ENCODE measurements at regions not wholly inside any gene's neighbourhood (a gene's known extent, or its start where the extent isn't known, plus 50 kb on each side); places are given as distances from the start of the nearest gene placed in this dataset.

GRCh38 chr16:54453871-54454270 lies 167.3 kb upstream of the IRX3 start:
- ATAC-seq (no peak), DNase-seq (no peak)
- no peak overlapping the region for H3K4me3 ChIP-seq
- no peaks in the 10 kb centered on the region for H3K4me1 ChIP-seq
- no peaks in the 10 kb centered on the region for H3K9me3 ChIP-seq
- TF ChIP-seq CTCF (IDR thresholded peaks at IDR 0.05), result no peak
- H3K36me3 ChIP-seq, result no peaks in the 10 kb centered on the region
- no peaks in the 10 kb centered on the region for H3K27me3 ChIP-seq (ENCODE audit: low read depth)
- intact Hi-C loops (cut with DNase I), result no loop called here
- no peak overlapping the region for H3K27ac ChIP-seq

DNA sequence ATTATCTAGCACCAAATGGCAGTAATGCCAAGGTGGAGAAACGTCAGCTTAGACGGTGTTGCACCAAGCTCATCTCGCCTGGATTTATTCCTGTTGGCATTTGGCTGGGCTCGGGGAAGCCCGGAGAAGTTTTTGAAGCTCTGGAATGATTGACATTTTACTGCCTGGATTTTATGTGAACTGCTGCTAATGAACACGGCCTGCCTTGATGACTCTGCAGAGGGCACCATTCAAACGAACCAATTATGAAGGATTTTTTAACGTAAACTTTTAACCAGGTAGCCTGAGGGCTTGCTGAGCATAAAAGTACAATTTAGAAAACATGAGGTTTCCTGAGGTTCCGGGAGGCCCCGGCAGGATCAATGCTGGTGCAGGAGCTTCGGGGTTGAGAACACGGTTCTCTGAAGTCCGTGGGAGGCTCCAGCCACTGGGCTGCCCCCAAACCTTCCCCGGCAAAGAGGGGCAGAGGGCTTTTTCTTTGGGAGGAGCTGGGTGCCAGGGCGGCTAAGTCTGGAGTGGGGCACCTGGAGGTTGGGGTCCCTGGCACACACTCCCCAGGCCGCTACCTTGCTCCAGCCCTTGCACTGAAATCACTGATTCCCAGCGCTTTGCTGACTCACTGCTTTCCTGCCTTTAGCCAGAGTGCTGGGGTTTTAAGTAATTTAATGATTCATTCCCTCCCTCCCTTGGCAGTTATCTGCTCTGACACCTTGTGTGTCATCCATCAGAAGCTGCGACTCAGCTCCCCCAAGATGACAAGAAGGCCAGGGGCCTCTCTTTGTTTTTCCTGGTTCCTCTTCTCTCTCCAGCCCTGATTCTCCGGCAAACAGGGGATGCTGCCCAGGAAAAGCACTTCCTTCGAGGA lies 161.2 kb upstream of the IRX3 start:
- no peak for DNase-seq
- intact Hi-C loops (cut with DNase I), result no loop called here
- ATAC-seq, result peak in 1 of 2 donors; percentile 9
- H3K27ac ChIP-seq, result no peak overlapping the region
- H3K36me3 ChIP-seq, result no peaks in the 10 kb centered on the region
- H3K27me3 ChIP-seq (ENCODE audit: low read depth), result no peaks in the 10 kb centered on the region
- peaks cover 6% of the 10 kb centered on the region for H3K9me3 ChIP-seq
- no peak for TF ChIP-seq CTCF (IDR thresholded peaks at IDR 0.05)
- H3K4me1 ChIP-seq, result no peaks in the 10 kb centered on the region
- H3K4me3 ChIP-seq, result no peak overlapping the region

DNA sequence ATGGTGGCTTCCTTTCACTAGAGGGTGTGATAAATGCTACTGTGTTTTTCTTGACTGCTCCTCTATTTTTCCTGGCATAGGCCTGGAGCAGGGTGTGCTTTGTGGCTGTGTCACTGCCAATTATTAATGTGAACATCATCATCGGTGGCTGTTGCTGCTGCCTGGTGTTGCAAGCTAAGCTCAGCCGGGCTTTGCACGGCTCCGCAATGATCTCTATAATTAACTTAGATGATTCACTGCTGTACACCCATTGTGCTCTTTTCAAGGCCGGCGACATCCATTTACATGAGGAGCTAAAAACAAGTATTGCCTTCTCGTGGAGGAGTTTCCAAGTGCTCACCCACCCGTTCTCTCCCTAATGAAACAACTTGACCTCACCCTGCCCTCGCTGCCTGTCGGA lies 160.1 kb upstream of the IRX3 start:
- no peaks in the 10 kb centered on the region for H3K4me1 ChIP-seq
- intact Hi-C loops (cut with DNase I), result no loop called here
- H3K4me3 ChIP-seq, result no peak overlapping the region
- DNase-seq, result no peak
- H3K27ac ChIP-seq, result no peak overlapping the region
- peaks cover 6% of the 10 kb centered on the region for H3K9me3 ChIP-seq
- no peaks in the 10 kb centered on the region for H3K27me3 ChIP-seq (ENCODE audit: low read depth)
- ATAC-seq, result peak; percentile 67 to 69
- no peaks in the 10 kb centered on the region for H3K36me3 ChIP-seq
- no peak for TF ChIP-seq CTCF (IDR thresholded peaks at IDR 0.05)

DNA sequence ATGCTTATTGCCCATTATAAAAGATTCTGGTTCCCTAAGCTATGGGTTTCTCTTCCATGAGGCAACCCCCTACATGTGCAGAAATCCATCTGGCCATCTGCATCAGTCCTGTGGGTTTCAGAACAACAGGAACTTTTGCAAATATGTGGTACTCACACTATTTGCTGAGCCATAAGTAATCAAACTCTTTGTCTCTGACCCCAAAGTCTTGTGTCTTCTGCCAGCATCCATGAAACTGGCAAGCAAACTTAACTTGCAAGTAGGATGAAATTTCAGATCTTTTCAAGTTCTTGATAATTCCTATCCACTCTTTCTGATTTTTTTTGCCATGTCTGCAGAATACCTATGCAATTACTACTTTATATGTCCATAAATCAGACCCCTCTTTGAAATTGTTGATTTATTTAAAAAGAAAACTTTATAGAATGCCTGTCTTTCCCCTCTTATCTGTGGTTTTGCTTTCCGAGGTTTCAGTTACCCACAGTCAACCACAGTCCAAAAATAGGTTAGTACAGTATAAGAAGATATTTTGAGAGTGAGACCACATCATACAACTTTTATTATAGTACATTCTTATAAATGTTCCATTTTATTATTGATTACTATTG lies 158.4 kb upstream of the IRX3 start:
- no peak overlapping the region for H3K4me3 ChIP-seq
- DNase-seq (no peak), ATAC-seq (no peak)
- no peaks in the 10 kb centered on the region for H3K36me3 ChIP-seq
- no peaks in the 10 kb centered on the region for H3K27me3 ChIP-seq (ENCODE audit: low read depth)
- intact Hi-C loops (cut with DNase I), result no loop called here
- H3K4me1 ChIP-seq, result no peaks in the 10 kb centered on the region
- H3K9me3 ChIP-seq, result peaks cover 6% of the 10 kb centered on the region
- H3K27ac ChIP-seq, result no peak overlapping the region
- no peak for TF ChIP-seq CTCF (IDR thresholded peaks at IDR 0.05)

DNA sequence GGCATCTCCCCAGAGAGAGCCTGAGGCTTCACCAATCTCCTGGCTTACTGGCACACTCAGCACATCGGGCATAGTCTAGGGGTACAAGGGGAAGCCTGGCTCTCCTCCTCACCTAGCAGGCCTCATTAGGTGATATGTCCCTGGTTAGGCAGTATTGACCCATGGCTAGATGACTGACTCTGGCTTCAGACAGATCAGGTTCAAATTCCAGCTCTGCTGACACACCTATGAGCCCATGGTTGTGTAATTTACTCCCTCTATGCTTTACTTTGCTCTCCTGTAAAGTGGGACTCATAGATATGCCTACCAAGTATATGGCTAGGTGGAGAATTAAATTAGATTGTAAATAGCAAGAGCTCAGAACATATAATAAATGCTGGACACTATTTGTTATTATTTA lies 157.3 kb upstream of the IRX3 start:
- intact Hi-C loops (cut with DNase I), result no loop called here
- H3K36me3 ChIP-seq, result no peaks in the 10 kb centered on the region
- TF ChIP-seq CTCF (IDR thresholded peaks at IDR 0.05), result no peak
- H3K9me3 ChIP-seq, result peaks cover 6% of the 10 kb centered on the region
- H3K27ac ChIP-seq, result no peak overlapping the region
- DNase-seq (no peak), ATAC-seq (no peak)
- no peak overlapping the region for H3K4me3 ChIP-seq
- no peaks in the 10 kb centered on the region for H3K4me1 ChIP-seq
- H3K27me3 ChIP-seq (ENCODE audit: low read depth), result no peaks in the 10 kb centered on the region

Measured in lower lobe of right lung (tissue), 2 donors.